Dermis microvascular lymphatic vessel endothelial cell (primary cell): ENCODE measurements at regions not wholly inside any gene's neighbourhood (a gene's known extent, or its start where the extent isn't known, plus 50 kb on each side); places are given as distances from the start of the nearest gene placed in this dataset.

ENCODE experiments used
- DNase-seq, 2 donors: peaks; one replicate each; pipeline versions ENCODE4 v3.0.0 to v3.0.0-alpha.2; 2010; ENCODE audit warnings: low read depth in 2 of 2

GRCh38 chr3:132829101-132829500 is 106.9 kb upstream of the NPHP3 start:
- DNase-seq = no peak

DNA sequence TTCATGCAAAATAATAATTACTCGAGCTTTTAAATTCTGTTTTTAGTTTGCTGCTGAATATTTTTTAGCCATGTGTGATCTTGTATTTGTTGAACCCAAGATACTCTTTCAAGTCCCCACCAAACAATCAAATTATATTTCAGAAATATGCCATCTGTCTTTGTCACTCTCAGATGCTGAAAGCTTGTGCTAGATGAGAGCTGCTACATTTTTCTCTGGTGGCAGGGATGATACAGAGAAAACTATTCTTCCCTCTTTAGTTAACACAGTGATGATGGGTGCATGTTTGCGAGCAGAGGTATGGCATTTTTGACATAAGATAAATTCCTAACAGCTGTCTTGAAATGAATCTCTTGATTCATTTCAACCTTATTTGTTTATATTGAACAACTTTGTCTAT is 100.6 kb upstream of the NPHP3 start:
- no peak for DNase-seq

GRCh38 chr3:132822266-132822665 is 100.1 kb upstream of the NPHP3 start:
- DNase-seq = no peak

DNA sequence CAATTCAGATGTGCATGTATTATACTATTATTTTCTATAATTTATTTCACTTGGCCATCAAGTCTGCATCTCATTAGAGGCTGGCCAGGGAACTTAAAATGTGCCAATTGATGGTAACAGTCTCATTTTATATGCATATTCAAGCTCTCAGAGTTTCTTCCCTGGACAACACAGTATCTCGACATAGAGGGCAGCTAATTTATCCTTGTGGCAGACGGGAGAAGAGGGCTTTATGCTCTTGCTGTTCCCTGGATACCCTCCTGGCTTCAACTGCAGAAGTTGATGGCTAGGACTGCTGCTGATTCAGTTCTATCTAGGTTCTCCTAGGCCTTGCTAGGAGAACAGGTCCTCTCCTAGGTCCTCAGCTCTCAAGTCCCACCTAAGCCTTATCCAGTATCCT is 99.1 kb upstream of the NPHP3 start:
- DNase-seq = no peak

- no peak for DNase-seq
Measured at GRCh38 chr3:132818251-132818650, 96.0 kb upstream of the NPHP3 start.

- DNase-seq = no peak
Measured at GRCh38 chr3:132817646-132818177, 95.5 kb upstream of the NPHP3 start.

DNA sequence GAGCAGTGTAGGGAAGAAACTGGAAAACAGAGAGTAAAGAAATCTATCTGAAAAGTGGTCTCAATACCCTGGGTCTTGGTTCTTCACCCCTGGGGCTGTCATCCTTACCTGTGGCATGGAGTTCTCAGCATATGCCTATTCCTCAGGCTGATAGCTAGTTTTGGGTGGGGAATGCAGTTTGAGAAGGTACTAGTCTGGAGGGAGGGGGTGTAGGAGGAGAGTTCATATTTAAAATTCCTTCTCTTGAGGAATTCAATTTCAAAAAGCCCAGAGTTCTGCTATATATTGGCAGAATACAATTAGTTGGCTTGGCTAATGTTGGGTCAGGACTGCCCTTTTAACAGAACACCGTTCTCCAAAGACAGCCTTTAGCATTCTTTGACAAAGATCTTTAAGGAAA is 82.9 kb upstream of the NPHP3 start:
- no peak for DNase-seq

- DNase-seq = no peak
Measured at GRCh38 chr3:132804498-132804897, 82.3 kb upstream of the NPHP3 start.

DNA sequence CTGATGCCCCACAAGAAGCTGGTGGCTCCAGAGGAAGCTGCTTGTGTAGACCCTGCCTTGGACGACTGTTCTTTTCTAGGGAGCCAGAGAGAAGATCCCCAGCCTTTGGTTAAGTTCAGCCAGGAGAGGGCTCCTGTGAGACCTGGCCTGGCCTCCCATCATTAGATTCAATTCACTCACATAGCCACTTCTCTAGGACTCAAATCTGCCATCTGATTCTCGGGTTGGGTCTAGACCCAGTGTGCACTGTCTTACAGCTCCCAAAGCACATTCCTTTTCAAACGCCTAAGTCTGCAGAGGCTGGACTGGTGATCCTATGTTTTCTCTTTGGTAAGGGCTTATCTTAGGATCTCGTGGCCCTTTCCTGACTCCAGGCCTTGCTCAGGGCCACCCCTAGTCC is 81.7 kb upstream of the NPHP3 start:
- no peak for DNase-seq

- peak in 1 of 2 donors; percentile 2 for DNase-seq
Measured at GRCh38 chr3:132800958-132801357, 78.7 kb upstream of the NPHP3 start.

DNA sequence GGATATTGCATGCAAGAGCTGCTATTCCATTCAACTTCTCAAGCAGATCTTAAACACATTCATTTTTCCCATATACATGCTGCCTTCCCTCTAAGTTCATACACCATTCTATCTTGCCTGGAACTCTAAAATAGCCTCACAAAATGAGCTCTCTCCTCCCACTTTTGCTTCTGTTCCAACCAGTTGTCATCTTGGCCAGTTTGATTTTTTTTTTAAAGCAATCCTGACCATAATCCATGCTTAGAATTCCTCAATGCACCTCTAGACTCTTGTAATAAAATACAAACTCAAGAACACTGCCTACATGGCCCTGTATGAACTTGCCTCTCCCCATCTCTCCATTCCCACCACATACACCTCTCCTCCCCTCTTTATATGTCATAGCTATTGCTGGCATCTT is 68.6 kb upstream of the NPHP3 start:
- DNase-seq = no peak

DNA sequence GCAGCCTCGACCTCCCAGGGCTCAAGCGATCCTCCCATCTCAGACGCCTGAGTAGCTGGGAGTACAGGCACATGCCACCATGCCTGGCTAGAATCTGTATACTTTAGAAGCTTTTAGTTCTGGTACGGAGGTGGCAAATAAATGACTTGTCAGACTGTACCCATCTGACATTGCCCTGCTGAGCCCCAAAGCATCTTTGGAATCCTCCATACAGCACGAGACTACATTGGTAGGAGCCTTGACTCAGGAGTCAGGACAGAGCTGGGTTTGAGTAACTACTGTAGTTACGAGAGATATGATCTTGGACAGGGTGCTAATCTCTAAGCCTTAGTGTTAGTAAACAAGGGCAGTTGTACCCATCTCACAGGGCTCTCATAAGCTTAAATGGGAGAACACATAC is 67.8 kb upstream of the NPHP3 start:
- DNase-seq = no peak

- peak; percentile 7 to 50 for DNase-seq
Measured at GRCh38 chr3:132788301-132788671, 66.1 kb upstream of the NPHP3 start.

DNA sequence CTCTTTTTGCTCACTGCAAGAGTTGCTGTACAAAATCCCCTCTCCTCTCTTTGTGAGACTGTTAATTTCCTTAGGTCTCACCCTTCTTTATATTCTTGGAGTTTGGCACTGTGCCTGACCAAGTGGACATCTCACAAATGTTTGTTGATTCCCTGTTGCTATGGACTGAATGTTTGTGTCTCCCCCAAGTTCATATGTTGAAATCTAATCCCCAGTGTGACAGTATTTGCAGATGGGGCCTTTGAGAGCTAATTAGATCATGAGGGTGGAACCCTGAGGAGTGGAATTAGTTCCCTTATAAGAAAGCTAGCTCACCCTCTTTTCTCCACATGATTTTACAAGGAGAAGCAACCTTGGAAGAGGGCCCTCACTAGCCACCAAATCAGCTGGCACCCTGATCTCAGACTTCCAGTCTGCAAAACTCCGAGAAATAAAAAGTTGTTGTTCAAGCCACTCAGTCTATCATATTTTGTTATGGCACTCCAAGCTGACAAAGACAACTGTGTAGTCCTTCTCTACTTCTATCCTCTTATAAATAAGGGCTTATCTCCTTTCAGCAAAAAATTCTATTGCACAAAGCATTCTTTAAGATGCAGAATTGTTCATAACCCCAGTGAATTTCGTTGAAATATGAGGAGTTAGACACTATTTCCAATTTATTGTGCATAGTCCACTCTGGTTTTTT is 65.5 kb upstream of the NPHP3 start:
- DNase-seq = peak in 1 of 2 donors; percentile 12

GRCh38 chr3:132786890-132787289 is 64.7 kb upstream of the NPHP3 start:
- no peak for DNase-seq

DNA sequence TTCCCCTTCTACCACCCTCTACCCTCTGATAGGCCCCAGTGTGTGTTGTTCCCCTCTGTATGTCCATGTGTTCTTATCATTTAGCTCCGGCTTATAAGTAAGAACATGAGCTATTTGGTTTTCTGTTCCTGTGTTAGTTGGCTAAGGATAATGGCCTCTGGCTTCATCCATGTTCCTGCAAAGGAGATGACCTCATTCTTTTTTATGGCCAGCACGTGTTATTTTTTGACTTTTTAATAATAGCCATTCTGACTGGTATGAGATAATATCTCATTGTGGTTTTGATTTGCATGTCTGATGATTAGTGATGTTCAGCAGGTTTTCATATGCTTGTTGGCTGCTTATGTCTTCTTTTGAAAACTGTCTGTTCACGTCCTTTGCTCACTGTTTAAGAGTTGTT is 63.1 kb upstream of the NPHP3 start:
- peak in 1 of 2 donors; percentile 21 for DNase-seq

DNA sequence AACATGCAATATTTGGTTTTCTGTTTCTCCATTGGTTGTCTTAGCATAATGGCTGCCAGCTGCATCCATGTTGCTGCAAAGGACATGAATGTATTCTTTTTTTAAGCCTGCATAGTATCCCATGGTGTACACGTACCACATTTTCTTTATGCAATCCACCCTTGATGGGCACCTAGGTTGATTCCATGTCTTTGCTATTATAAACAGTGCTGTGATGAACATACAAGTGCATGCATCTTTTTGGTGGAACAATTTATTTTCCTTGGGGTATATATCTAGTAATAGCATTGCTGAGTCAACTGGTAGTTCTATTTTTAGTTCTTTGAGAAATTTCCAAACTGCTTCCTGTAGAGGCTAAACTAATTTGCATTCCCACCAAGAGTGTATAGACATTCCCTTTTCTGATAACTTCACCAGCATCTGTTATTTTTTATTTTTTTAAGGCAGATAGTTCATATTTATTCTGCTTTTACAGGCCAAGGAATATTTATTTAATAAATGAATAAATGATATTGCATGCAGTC is 62.4 kb upstream of the NPHP3 start:
- no peak for DNase-seq

GRCh38 chr3:132783152-132783551 is 60.9 kb upstream of the NPHP3 start:
- DNase-seq = no peak

DNA sequence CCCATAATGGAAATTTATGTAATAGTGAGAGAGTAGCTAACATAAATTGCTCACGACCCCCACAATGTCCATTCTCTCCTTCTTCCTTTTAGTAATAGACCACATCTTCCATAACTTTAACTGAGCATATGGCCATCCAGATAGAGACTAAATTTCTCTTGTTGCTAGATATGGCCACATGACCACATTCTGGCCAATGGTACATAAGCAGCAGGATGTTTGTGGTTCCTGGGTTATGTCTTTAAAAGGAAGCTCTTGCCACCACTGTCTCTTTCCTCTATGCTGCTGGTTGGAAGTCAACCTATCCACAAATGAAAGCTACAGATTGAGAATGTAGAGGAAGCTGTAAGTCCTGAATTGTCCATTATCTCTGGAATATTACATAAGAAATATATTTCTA is 59.7 kb upstream of the NPHP3 start:
- DNase-seq = no peak

DNA sequence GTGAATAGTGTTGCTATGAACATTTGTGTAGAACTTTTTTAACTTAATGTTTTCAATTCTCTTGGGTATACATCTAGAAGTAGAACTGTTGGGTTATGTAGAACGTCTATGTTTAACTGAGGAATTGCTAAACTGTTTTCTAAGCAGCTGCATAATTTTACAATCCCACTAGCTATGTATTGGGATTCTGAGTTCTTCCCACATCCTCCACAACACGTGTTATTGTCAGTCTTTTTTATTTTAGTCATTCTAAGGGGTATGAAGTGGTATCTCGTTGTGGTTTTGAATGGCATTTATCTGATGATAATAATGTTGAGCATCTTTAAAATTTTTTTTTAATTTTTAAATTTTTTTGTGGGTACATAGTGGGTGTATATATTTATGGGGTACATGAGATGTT is 55.0 kb upstream of the NPHP3 start:
- DNase-seq = no peak

DNA sequence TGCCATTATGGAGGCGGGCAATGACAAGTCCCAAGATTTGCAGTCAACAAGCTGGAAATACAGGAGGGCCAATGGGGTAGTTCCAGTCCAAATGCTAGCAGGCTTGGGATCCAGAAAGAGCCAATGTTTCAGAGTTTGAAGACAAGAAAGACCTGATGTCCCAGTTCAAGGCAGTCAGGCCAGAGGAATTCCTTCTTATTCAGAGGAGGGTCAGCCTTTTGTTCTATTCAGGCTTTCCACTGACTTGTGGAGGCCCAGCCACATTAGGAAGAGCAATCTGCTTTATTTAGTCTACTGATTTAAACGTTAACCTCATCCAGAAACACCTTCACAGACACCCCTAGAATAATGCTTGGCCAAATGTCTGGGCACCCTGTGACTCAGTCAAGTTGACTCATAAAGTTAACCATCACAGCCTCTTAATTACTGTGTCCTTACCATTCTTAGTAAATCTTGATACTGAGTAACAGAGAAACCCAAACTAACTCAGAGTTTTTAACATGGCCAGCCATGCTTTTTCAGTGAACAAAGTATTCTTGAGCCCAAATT is 50.9 kb upstream of the NPHP3 start:
- DNase-seq = no peak

DNA sequence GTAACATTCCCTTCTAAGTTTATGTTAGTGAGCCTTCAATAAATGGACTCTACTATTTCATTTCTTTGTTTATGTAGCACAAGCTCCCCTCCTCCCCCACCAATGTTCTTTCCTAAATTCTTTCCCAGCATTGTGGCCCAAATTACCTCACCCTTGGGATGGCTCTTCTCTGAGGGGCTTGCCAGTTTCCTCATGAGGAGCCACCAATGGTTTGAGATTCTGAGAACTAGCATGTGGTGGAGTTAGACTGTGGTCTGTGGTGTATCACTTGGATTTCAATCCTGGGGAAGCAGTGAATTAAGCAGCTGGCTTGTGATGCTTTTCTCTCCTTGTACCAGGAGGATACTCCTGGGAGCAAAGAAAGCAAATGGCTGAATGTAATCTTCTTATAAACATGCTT is 50.0 kb upstream of the NPHP3 start:
- DNase-seq = no peak
